H1 (cell line): ENCODE measurements at regions not wholly inside any gene's neighbourhood (a gene's known extent, or its start where the extent isn't known, plus 50 kb on each side); places are given as distances from the start of the nearest gene placed in this dataset.

Source experiments
- CTCF ChIA-PET: fragments of 300-600 bp; sonication (Branson Sonifier 250); formaldehyde crosslinking; loops from one replicate; lab custom pipeline; 2021; ENCODE audit not compliant: partially characterized antibody; lab: Charles Lee
- POLR2A ChIA-PET: fragments of 300-600 bp; sonication (Branson Sonifier 250); formaldehyde crosslinking; loops from one replicate; lab custom pipeline; 2021; ENCODE audit warnings: inconsistent platforms; ENCODE audit not compliant: partially characterized antibody; lab: Charles Lee
- DNase-seq, 2 experiments: peaks; one replicate each; pipeline versions ENCODE4 v3.0.0 to v3.0.0-alpha.2; 2010 to 2022; ENCODE audit warnings: low spot score in 2 of 2, low read depth in 1 of 2, mixed read lengths in 1 of 2
- FAIRE-seq: peaks from 2 replicates; lab custom pipeline; 2011; peaks lifted over from hg19 to GRCh38; lab: Jason Lieb, UNC
- H2AFZ ChIP-seq: 2 replicates; pipeline ENCODE4 v1.8.1; 2012; ENCODE audit warnings: low read length, inconsistent platforms
- H2AK5ac ChIP-seq: 2 replicates; pipeline ENCODE4 v1.6.1; 2013; ENCODE audit warnings: low read depth, low read length
- H2BK120ac ChIP-seq: replicated peaks from 2 replicates; pipeline ENCODE3; 2013; ENCODE audit warnings: low read depth, low read length, inconsistent platforms
- H2BK12ac ChIP-seq: 2 replicates; pipeline ENCODE4 v1.6.1; 2013; ENCODE audit warnings: low read depth, low read length
- H2BK15ac ChIP-seq: 2 replicates; pipeline ENCODE4 v1.6.1; 2013; ENCODE audit warnings: low read length
- H2BK20ac ChIP-seq: 2 replicates; pipeline ENCODE4 v1.6.1; 2013; ENCODE audit warnings: low read length
- H2BK5ac ChIP-seq: 2 replicates; pipeline ENCODE4 v1.6.1; 2013; ENCODE audit warnings: low read depth, low read length
- H3K14ac ChIP-seq: 2 replicates; pipeline ENCODE4 v1.6.1; 2013; ENCODE audit warnings: inconsistent platforms; ENCODE audit not compliant: insufficient read length
- H3K18ac ChIP-seq: 2 replicates; pipeline ENCODE4 v1.6.1; 2013; ENCODE audit warnings: low read length; ENCODE audit errors: extremely low read depth
- H3K23ac ChIP-seq: 2 replicates; pipeline ENCODE4 v1.6.1; 2013; ENCODE audit warnings: inconsistent platforms; ENCODE audit not compliant: insufficient read length
- H3K23me2 ChIP-seq: 2 replicates; pipeline ENCODE4 v1.6.1; 2013; ENCODE audit warnings: low read depth, low read length
- H3K27ac ChIP-seq: 2 replicates; pipeline ENCODE4 v1.6.1; 2011; ENCODE audit warnings: low read depth, low read length, inconsistent platforms
- H3K27me3 ChIP-seq, 4 experiments: replicated peaks in 1 of 4; 1 replicate in 1 of 4; 2 replicates in 3 of 4; pipeline versions ENCODE4 v1.6.1 to v1.8.1; 2011 to 2013; ENCODE audit warnings: low read length in 3 of 4, mild to moderate bottlenecking in 3 of 4, inconsistent platforms in 2 of 4, mixed read lengths in 2 of 4, moderate library complexity in 1 of 4; ENCODE audit not compliant: control insufficient read depth in 3 of 4, insufficient read depth in 3 of 4; ENCODE audit errors: extremely low read depth in 1 of 4
- H3K36me3 ChIP-seq, 4 experiments: 2 replicates each; pipeline versions ENCODE4 v1.6.1 to v1.8.1; 2011 to 2013; ENCODE audit warnings: mild to moderate bottlenecking in 4 of 4, low read length in 3 of 4, moderate library complexity in 2 of 4, control low read depth in 1 of 4, inconsistent platforms in 1 of 4; ENCODE audit not compliant: insufficient read depth in 4 of 4, control insufficient read depth in 2 of 4
- H3K4ac ChIP-seq: replicated peaks from 2 replicates; pipeline ENCODE3; 2013; ENCODE audit warnings: low read length, low read depth, mixed read lengths, inconsistent platforms; ENCODE audit not compliant: insufficient read length
- H3K4me1 ChIP-seq, 4 experiments: replicated peaks in 1 of 4; 1 replicate in 1 of 4; 2 replicates in 3 of 4; pipeline versions ENCODE4 v1.6.1 to v1.8.1; 2011 to 2013; ENCODE audit warnings: low read length in 3 of 4, inconsistent platforms in 2 of 4, mixed read lengths in 1 of 4; ENCODE audit not compliant: insufficient read depth in 4 of 4, control insufficient read depth in 3 of 4
- H3K4me2 ChIP-seq, 2 experiments: 2 replicates each; pipeline versions ENCODE4 v1.6.1 to v1.8.1; 2011 to 2013; ENCODE audit warnings: low read depth in 2 of 2, low read length in 2 of 2, control low read depth in 1 of 2, inconsistent platforms in 1 of 2, mild to moderate bottlenecking in 1 of 2; ENCODE audit not compliant: insufficient read depth in 1 of 2
- H3K4me3 ChIP-seq, 4 experiments: fragments of 200-600, 300-600 bp in 1 of 4; sonication (generic), shearing (Covaris generic), sonication (Bioruptor Twin) in 1 of 4; 2 replicates each; pipeline versions ENCODE4 v1.5.1 to v1.8.1; 2011 to 2016; ENCODE audit warnings: low read length in 4 of 4, low read depth in 3 of 4, control low read depth in 2 of 4, inconsistent platforms in 2 of 4, mild to moderate bottlenecking in 2 of 4, mixed read lengths in 1 of 4, moderate library complexity in 1 of 4; ENCODE audit not compliant: insufficient read depth in 2 of 4; ENCODE audit errors: extremely low read depth in 1 of 4
- H3K56ac ChIP-seq: replicated peaks from 2 replicates; pipeline ENCODE3; 2013; ENCODE audit warnings: low read depth, mild to moderate bottlenecking, mixed read lengths, low read length, inconsistent platforms; ENCODE audit not compliant: insufficient read length
- H3K79me1 ChIP-seq: 2 replicates; pipeline ENCODE4 v1.6.1; 2013; ENCODE audit warnings: low read depth, low read length, control low read depth
- H3K79me2 ChIP-seq, 2 experiments: 2 replicates each; pipeline versions ENCODE4 v1.6.1 to v1.8.1; 2012 to 2013; ENCODE audit warnings: low read length in 2 of 2, mild to moderate bottlenecking in 2 of 2, inconsistent platforms in 1 of 2; ENCODE audit not compliant: insufficient read depth in 2 of 2, control insufficient read depth in 1 of 2
- H3K9ac ChIP-seq, 4 experiments: replicated peaks in 1 of 4; 1 replicate in 1 of 4; 2 replicates in 3 of 4; pipeline versions ENCODE4 v1.6.1 to v1.8.1; 2011 to 2013; ENCODE audit warnings: low read depth in 3 of 4, low read length in 3 of 4, control low read depth in 2 of 4, mild to moderate bottlenecking in 2 of 4, moderate library complexity in 2 of 4, inconsistent platforms in 1 of 4; ENCODE audit errors: extremely low read depth in 1 of 4
- H3K9me3 ChIP-seq, 2 experiments: 2 replicates each; pipeline versions ENCODE4 v1.6.1 to v1.8.1; 2012 to 2013; ENCODE audit warnings: mild to moderate bottlenecking in 2 of 2, moderate library complexity in 2 of 2, control low read depth in 1 of 2, inconsistent platforms in 1 of 2, low read depth in 1 of 2, low read length in 1 of 2, mixed read lengths in 1 of 2; ENCODE audit not compliant: insufficient read depth in 2 of 2
- H4K20me1 ChIP-seq, 2 experiments: replicated peaks in 1 of 2; 2 replicates each; pipeline versions ENCODE3 to v1.8.1; 2011 to 2013; ENCODE audit warnings: inconsistent platforms in 2 of 2, low read length in 2 of 2, mild to moderate bottlenecking in 1 of 2; ENCODE audit not compliant: insufficient read depth in 2 of 2, control insufficient read depth in 1 of 2
- H4K5ac ChIP-seq: 2 replicates; pipeline ENCODE4 v1.6.1; 2013; ENCODE audit warnings: low read length, low read depth, mixed read lengths, inconsistent platforms; ENCODE audit not compliant: insufficient read length
- H4K8ac ChIP-seq: 2 replicates; pipeline ENCODE4 v1.8.0; 2013; ENCODE audit warnings: mild to moderate bottlenecking, moderate library complexity, low read length, inconsistent platforms; ENCODE audit not compliant: insufficient read depth; ENCODE audit errors: extremely low read depth
- H4K91ac ChIP-seq: replicated peaks from 2 replicates; pipeline ENCODE3; 2013; ENCODE audit warnings: low read length, mixed read lengths, inconsistent platforms; ENCODE audit not compliant: insufficient read length
- ASH2L ChIP-seq: fragments of 200-600, 300-600 bp; sonication (generic); IDR thresholded peaks from one replicate; pipeline ENCODE4 v1.7.1; 2017; ENCODE audit warnings: low read length
- BRCA1 ChIP-seq: IDR thresholded peaks from 2 replicates; pipeline ENCODE4 v1.6.1; 2012; ENCODE audit warnings: low read depth, low read length, improper control_type of control experiment
- CTCF ChIP-seq, 3 experiments: IDR thresholded peaks; 1 replicate in 2 of 3; 2 replicates in 1 of 3; pipeline versions ENCODE4 v1.5.1 to v1.6.1; 2011; ENCODE audit warnings: low read length in 3 of 3, mild to moderate bottlenecking in 3 of 3, inconsistent platforms in 2 of 3, low read depth in 1 of 3, moderate library complexity in 1 of 3; ENCODE audit not compliant: insufficient read depth in 1 of 3; ENCODE audit errors: control extremely low read depth in 1 of 3
- E2F6 ChIP-seq: IDR thresholded peaks from 2 replicates; pipeline ENCODE4 v1.6.1; 2012; ENCODE audit warnings: inconsistent platforms
- EGR1 ChIP-seq: IDR thresholded peaks from 2 replicates; pipeline ENCODE4 v1.6.1; 2011; ENCODE audit warnings: low read depth, low read length, borderline replicate concordance
- MAX ChIP-seq: IDR thresholded peaks from 2 replicates; pipeline ENCODE4 v1.6.1; 2012; ENCODE audit warnings: inconsistent platforms
- RAD21 ChIP-seq, 2 experiments: IDR thresholded peaks in 1 of 2; conservative IDR thresholded peaks in 1 of 2; 2 replicates each; pipeline ENCODE4 v1.6.1; 2011; ENCODE audit warnings: low read depth in 2 of 2, low read length in 2 of 2, improper control_type of control experiment in 1 of 2, inconsistent platforms in 1 of 2, mild to moderate bottlenecking in 1 of 2, moderate library complexity in 1 of 2
- TEAD4 ChIP-seq: IDR thresholded peaks from 2 replicates; pipeline ENCODE4 v1.6.1; 2012; ENCODE audit warnings: low read depth, low read length, inconsistent platforms, mixed read lengths
- WGBS, 2 experiments: shearing (Covaris generic) in 1 of 2; methylation state at CpG; one replicate each; pipeline versions ENCODE4 v1.1.6 to v1.1.7; 2013 to 2015; ENCODE audit warnings: low lambda C conversion rate in 2 of 2, mixed read lengths in 2 of 2, inconsistent platforms in 1 of 2, low coverage in 1 of 2, missing lambda C conversion rate in 1 of 2; ENCODE audit not compliant: insufficient replicate concordance in 2 of 2, insufficient coverage in 1 of 2, insufficient read length in 1 of 2; ENCODE audit errors: extremely low coverage in 1 of 2, missing lambda C conversion rate in 1 of 2; 5-methylcytosine and 5-hydroxymethylcytosine counted together

GRCh38 chr12:14185427-14186192 lies 179.9 kb upstream of the ATF7IP start:
- ChIA-PET CTCF (interaction anchor here (0.6 to 2.2 kb wide), 38 partner anchors 9 to 941 kb away, joined by 3 to 19 read pairs (median 4); partner anchors contain the start of gene ATF7IP), POLR2A (interaction anchor here (0.9 kb wide), 1 partner anchor 586 kb away, joined by 3 read pairs; a partner anchor contains a TSS)
- no peaks in the 10 kb centered on the region for H3K36me3 ChIP-seq
- H3K4me3 ChIP-seq: no peak overlapping the region
- no peak overlapping the region for H2AK5ac ChIP-seq
- no peak overlapping the region for H3K27ac ChIP-seq
- peak in 1 of 2 experiments; percentile 60 for DNase-seq
- H3K27me3 ChIP-seq: no peaks in the 10 kb centered on the region
- no peak overlapping the region for H4K5ac ChIP-seq
- H3K9me3 ChIP-seq: no peaks in the 10 kb centered on the region
- no peak overlapping the region for H4K91ac ChIP-seq
- no peak overlapping the region for H4K8ac ChIP-seq
- no peak overlapping the region for H2BK120ac ChIP-seq
- H3K18ac ChIP-seq: no peak overlapping the region
- H2BK12ac ChIP-seq: no peak overlapping the region
- H2BK15ac ChIP-seq: no peak overlapping the region
- 0 out of 2 replicates have a peak overlapping the region, but pooled peaks have one; percentile 48 for H2BK20ac ChIP-seq
- 0 out of 2 replicates have a peak overlapping the region, but pooled peaks have one; percentile 41 for H2AFZ ChIP-seq
- no peak overlapping the region for H3K14ac ChIP-seq
- no peak overlapping the region for H3K4ac ChIP-seq
- peak; percentile 91 for FAIRE-seq
- H3K23ac ChIP-seq: no peak overlapping the region
- no peaks in the 10 kb centered on the region for H3K79me2 ChIP-seq
- no peaks in the 10 kb centered on the region for H4K20me1 ChIP-seq
- H3K9ac ChIP-seq: no peak overlapping the region
- no peaks in the 10 kb centered on the region; a peak in 1 of 7 replicates for H3K4me1 ChIP-seq
- no peaks in the 10 kb centered on the region for H3K79me1 ChIP-seq
- no peaks in the 10 kb centered on the region for H3K23me2 ChIP-seq
- H2BK5ac ChIP-seq: no peak overlapping the region
- no peak overlapping the region for H3K4me2 ChIP-seq
- WGBS, 2 experiments: 44% methylated on average over 8 of the region's 8 CpGs; no CpG with 5 or more reads in 1 of the 2 experiments
- no peak overlapping the region for H3K56ac ChIP-seq
- no peak for TF ChIP-seq ASH2L
- TF ChIP-seq E2F6: peak; percentile 48
- no peak for TF ChIP-seq EGR1
- TF ChIP-seq MAX: peak; percentile 30; the same call in 1 of the 2 replicates
- peak in 2 of 3 experiments; percentile 61 to 78; a peak in 3 of 4 replicates for TF ChIP-seq CTCF (IDR thresholded peaks at IDR 0.05; ENCODE audit: control extremely low read depth in 1 of 3, insufficient read depth in 1 of 3, low read depth in 1 of 3, low read length in 3 of 3)
- peak; percentile 77 for TF ChIP-seq TEAD4
- no peak for TF ChIP-seq BRCA1
- TF ChIP-seq RAD21 (IDR thresholded peaks at IDR 0.05 in 1 of 2, conservative IDR thresholded peaks at IDR 0.05 in 1 of 2; ENCODE audit: low read depth in 2 of 2, low read length in 2 of 2): peak; percentile 74 to 80
